Upper lobe of right lung (tissue), 1 donor: ENCODE measurements at regions not wholly inside any gene's neighbourhood (a gene's known extent, or its start where the extent isn't known, plus 50 kb on each side); places are given as distances from the start of the nearest gene placed in this dataset.
"Not testable (repeated sequence)": the region's sequence is repeated elsewhere in the genome, so short reads cannot be mapped to it uniquely, and the experiment has no call there.

ENCODE experiments used
- ATAC-seq: fragments of 200-7000 bp; cut with Tn5 transposase; one replicate; pipeline ENCODE4 v1.9.1; 2020; ENCODE audit warnings: mild to moderate bottlenecking, moderate library complexity
- DNase-seq: peaks from one replicate; pipeline ENCODE4 v3.0.0-alpha.2; 2020
- H3K27ac ChIP-seq: fragments of 200-600 bp; one replicate; pipeline ENCODE4 v1.8.0; 2022
- H3K27me3 ChIP-seq: fragments of 200-600 bp; one replicate; pipeline ENCODE4 v1.8.0; 2022; ENCODE audit warnings: mild to moderate bottlenecking
- H3K36me3 ChIP-seq: fragments of 200-600 bp; one replicate; pipeline ENCODE4 v1.8.0; 2022
- H3K4me1 ChIP-seq: fragments of 200-600 bp; one replicate; pipeline ENCODE4 v1.8.0; 2022
- H3K4me3 ChIP-seq: fragments of 200-600 bp; one replicate; pipeline ENCODE4 v1.8.0; 2022; ENCODE audit warnings: mild to moderate bottlenecking
- H3K9me3 ChIP-seq: fragments of 200-600 bp; one replicate; pipeline ENCODE4 v1.8.0; 2022
- CTCF ChIP-seq: fragments of 200-600 bp; IDR thresholded peaks from one replicate; pipeline ENCODE4 v1.8.0; 2022; ENCODE audit warnings: antibody characterized with exemption
- intact Hi-C: fragments of 100-400 bp; cut with DNase I; formaldehyde crosslinking; loops from one replicate; pipeline ENCODE4 v1.11.0; 2022
- donor health status: DM: no; HTN: yes; CAD: no; lungs with severe emphysema.

GRCh38 chr13:34731486-34731885, 210.6 kb upstream of the NBEA start:
- no peaks in the 10 kb centered on the region for H3K4me1 ChIP-seq
- no peaks in the 10 kb centered on the region for H3K27me3 ChIP-seq
- DNase-seq (no peak), ATAC-seq (no peak)
- no peak for TF ChIP-seq CTCF
- intact Hi-C loops = no loop called here
- no peak overlapping the region for H3K27ac ChIP-seq
- no peaks in the 10 kb centered on the region for H3K9me3 ChIP-seq
- H3K4me3 ChIP-seq = no peak overlapping the region
- H3K36me3 ChIP-seq = no peaks in the 10 kb centered on the region

GRCh38 chr13:34733721-34734120, 208.3 kb upstream of the NBEA start:
- no peaks in the 10 kb centered on the region for H3K9me3 ChIP-seq
- TF ChIP-seq CTCF = no peak
- no peak overlapping the region for H3K4me3 ChIP-seq
- ATAC-seq (no peak), DNase-seq (no peak)
- no peaks in the 10 kb centered on the region for H3K36me3 ChIP-seq
- intact Hi-C loops = no loop called here
- no peak overlapping the region for H3K27ac ChIP-seq
- H3K4me1 ChIP-seq = no peaks in the 10 kb centered on the region
- H3K27me3 ChIP-seq = no peaks in the 10 kb centered on the region

GRCh38 chr13:34734932-34735331, 207.1 kb upstream of the NBEA start:
- TF ChIP-seq CTCF = no peak
- intact Hi-C loops = no loop called here

GRCh38 chr13:34738254-34738992, 203.6 kb upstream of the NBEA start:
- H3K4me3 ChIP-seq = no peak overlapping the region
- no peak for DNase-seq
- no peaks in the 10 kb centered on the region for H3K9me3 ChIP-seq
- no peaks in the 10 kb centered on the region for H3K4me1 ChIP-seq
- H3K36me3 ChIP-seq = no peaks in the 10 kb centered on the region
- H3K27me3 ChIP-seq = no peaks in the 10 kb centered on the region
- no peak for ATAC-seq
- TF ChIP-seq CTCF = no peak
- no peak overlapping the region for H3K27ac ChIP-seq
- intact Hi-C loops = no loop called here

More at GRCh38 chr13:34734932-34735331, 207.1 kb upstream of the NBEA start:
- H3K27ac ChIP-seq = no peak overlapping the region
- no peaks in the 10 kb centered on the region for H3K36me3 ChIP-seq
- H3K27me3 ChIP-seq = no peaks in the 10 kb centered on the region
- no peak overlapping the region for H3K4me3 ChIP-seq
- ATAC-seq = peak; percentile 52
- H3K9me3 ChIP-seq = no peaks in the 10 kb centered on the region
- no peaks in the 10 kb centered on the region for H3K4me1 ChIP-seq
- DNase-seq = no peak

GRCh38 chr13:34747056-34747455, 195.0 kb upstream of the NBEA start:
- H3K27ac ChIP-seq, DNase-seq, intact Hi-C loops, ATAC-seq, H3K9me3 ChIP-seq, H3K27me3 ChIP-seq, H3K4me3 ChIP-seq, H3K4me1 ChIP-seq, H3K36me3 ChIP-seq: not testable (repeated sequence)

GRCh38 chr13:34747507-34747906, 194.6 kb upstream of the NBEA start:
- no peak overlapping the region for H3K27ac ChIP-seq
- no peaks in the 10 kb centered on the region for H3K36me3 ChIP-seq
- H3K4me1 ChIP-seq = no peaks in the 10 kb centered on the region
- no peak for TF ChIP-seq CTCF
- no peaks in the 10 kb centered on the region for H3K9me3 ChIP-seq
- DNase-seq = no peak
- H3K4me3 ChIP-seq = no peak overlapping the region
- ATAC-seq = no peak
- intact Hi-C loops = no loop called here
- no peaks in the 10 kb centered on the region for H3K27me3 ChIP-seq
